HEK293 (cell line): ENCODE measurements at regions not wholly inside any gene's neighbourhood (a gene's known extent, or its start where the extent isn't known, plus 50 kb on each side); places are given as distances from the start of the nearest gene placed in this dataset.

Experiments
- KLF16 ChIP-seq: fragments of 450-650 bp; formaldehyde crosslinking; IDR thresholded peaks from 2 replicates; pipeline ENCODE4 v1.5.1; 2017; ENCODE audit warnings: missing biosample characterization, missing genetic modification characterization
- TCF7L2 ChIP-seq: IDR thresholded peaks from 2 replicates; pipeline ENCODE4 v1.6.1; 2011; ENCODE audit warnings: low read depth, mild to moderate bottlenecking, inconsistent platforms, low read length, moderate library complexity, borderline replicate concordance
- ZBTB17 ChIP-seq: fragments of 450-650 bp; formaldehyde crosslinking; IDR thresholded peaks from 2 replicates; pipeline ENCODE4 v1.5.1; 2016; ENCODE audit warnings: missing biosample characterization, missing genetic modification characterization
- ZEB2 ChIP-seq: fragments of 450-650 bp; formaldehyde crosslinking; IDR thresholded peaks from 2 replicates; pipeline ENCODE4 v1.5.1; 2016; ENCODE audit warnings: missing biosample characterization, missing genetic modification characterization
- ZFP37 ChIP-seq: fragments of 450-650 bp; formaldehyde crosslinking; IDR thresholded peaks from 2 replicates; pipeline ENCODE4 v1.5.1; 2016; ENCODE audit warnings: missing biosample characterization, missing genetic modification characterization
- ZNF132 ChIP-seq: fragments of 450-650 bp; formaldehyde crosslinking; IDR thresholded peaks from 2 replicates; pipeline ENCODE4 v1.5.1; 2017; ENCODE audit warnings: missing biosample characterization, missing genetic modification characterization, borderline replicate concordance
- ZNF274 ChIP-seq, 2 experiments: fragments of 200-500 bp in 1 of 2; fragments of 450-650 bp in 1 of 2; sonication (Bioruptor generic) in 1 of 2; formaldehyde crosslinking in 1 of 2; IDR thresholded peaks; 2 replicates each; pipeline versions ENCODE4 v1.5.1 to v1.6.1; 2014 to 2016; ENCODE audit warnings: borderline replicate concordance in 1 of 2, inconsistent platforms in 1 of 2, low read length in 1 of 2, missing biosample characterization in 1 of 2, missing genetic modification characterization in 1 of 2
- ZNF292 ChIP-seq: fragments of 450-650 bp; formaldehyde crosslinking; IDR thresholded peaks from 2 replicates; pipeline ENCODE4 v1.5.1; 2016; ENCODE audit warnings: low read depth, missing biosample characterization, missing genetic modification characterization, borderline replicate concordance
- ZNF510 ChIP-seq: fragments of 450-650 bp; formaldehyde crosslinking; IDR thresholded peaks from 2 replicates; pipeline ENCODE4 v1.5.1; 2018; ENCODE audit warnings: mild to moderate bottlenecking, missing genetic modification characterization, missing biosample characterization; ENCODE audit not compliant: insufficient replicate concordance
- TF ChIP-seq, protein P1 (sequence below): fragments of 450-650 bp; formaldehyde crosslinking; optimal IDR thresholded peaks from 2 replicates; pipeline ENCODE3; 2016; ENCODE audit warnings: missing biosample characterization, mild to moderate bottlenecking, missing genetic modification characterization
- TF ChIP-seq, protein P2 (sequence below): fragments of 450-650 bp; formaldehyde crosslinking; IDR thresholded peaks from 2 replicates; pipeline ENCODE4 v1.5.1; 2016; ENCODE audit warnings: missing biosample characterization, missing genetic modification characterization
- TF ChIP-seq, protein P3 (sequence below): fragments of 450-650 bp; formaldehyde crosslinking; IDR thresholded peaks from 2 replicates; pipeline ENCODE4 v1.5.1; 2016; ENCODE audit warnings: missing biosample characterization, missing genetic modification characterization
- TF ChIP-seq, protein P4 (sequence below): fragments of 450-650 bp; formaldehyde crosslinking; conservative IDR thresholded peaks from 2 replicates; pipeline ENCODE4 v1.5.1; 2016; ENCODE audit warnings: low read depth, missing biosample characterization, missing genetic modification characterization

DNA sequence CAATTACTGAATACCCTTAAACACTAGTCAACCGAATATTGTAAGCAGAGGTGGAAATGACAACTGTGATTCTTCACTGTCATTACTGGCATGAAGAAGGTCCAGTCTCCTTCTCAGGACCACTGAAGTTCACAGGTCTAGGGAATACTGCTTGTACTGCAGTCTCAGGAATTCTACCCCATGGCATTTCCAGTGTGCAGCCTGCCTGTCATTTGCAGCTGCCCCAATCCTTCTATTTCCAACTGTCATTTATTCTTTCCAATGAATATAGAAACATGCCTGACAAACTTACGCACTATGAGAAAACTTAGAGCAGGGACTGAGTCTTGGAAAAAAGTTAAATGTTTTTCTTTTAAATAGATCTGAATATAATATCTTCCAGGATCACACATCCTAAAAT lies 308.0 kb upstream of the THBS1 start:
- TF ChIP-seq, protein P1, sequence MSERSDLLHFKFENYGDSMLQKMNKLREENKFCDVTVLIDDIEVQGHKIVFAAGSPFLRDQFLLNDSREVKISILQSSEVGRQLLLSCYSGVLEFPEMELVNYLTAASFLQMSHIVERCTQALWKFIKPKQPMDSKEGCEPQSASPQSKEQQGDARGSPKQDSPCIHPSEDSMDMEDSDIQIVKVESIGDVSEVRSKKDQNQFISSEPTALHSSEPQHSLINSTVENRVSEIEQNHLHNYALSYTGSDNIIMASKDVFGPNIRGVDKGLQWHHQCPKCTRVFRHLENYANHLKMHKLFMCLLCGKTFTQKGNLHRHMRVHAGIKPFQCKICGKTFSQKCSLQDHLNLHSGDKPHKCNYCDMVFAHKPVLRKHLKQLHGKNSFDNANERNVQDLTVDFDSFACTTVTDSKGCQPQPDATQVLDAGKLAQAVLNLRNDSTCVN (tag by site-specific recombination) = no peak
- TF ChIP-seq, protein P2, sequence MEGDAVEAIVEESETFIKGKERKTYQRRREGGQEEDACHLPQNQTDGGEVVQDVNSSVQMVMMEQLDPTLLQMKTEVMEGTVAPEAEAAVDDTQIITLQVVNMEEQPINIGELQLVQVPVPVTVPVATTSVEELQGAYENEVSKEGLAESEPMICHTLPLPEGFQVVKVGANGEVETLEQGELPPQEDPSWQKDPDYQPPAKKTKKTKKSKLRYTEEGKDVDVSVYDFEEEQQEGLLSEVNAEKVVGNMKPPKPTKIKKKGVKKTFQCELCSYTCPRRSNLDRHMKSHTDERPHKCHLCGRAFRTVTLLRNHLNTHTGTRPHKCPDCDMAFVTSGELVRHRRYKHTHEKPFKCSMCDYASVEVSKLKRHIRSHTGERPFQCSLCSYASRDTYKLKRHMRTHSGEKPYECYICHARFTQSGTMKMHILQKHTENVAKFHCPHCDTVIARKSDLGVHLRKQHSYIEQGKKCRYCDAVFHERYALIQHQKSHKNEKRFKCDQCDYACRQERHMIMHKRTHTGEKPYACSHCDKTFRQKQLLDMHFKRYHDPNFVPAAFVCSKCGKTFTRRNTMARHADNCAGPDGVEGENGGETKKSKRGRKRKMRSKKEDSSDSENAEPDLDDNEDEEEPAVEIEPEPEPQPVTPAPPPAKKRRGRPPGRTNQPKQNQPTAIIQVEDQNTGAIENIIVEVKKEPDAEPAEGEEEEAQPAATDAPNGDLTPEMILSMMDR (tag by site-specific recombination) = no peak
- TF ChIP-seq ZNF292 (tag by site-specific recombination) (no peak), KLF16 (tag by site-specific recombination) (no peak), ZBTB17 (tag by site-specific recombination) (no peak), ZNF510 (tag by site-specific recombination) (no peak), ZNF132 (tag by site-specific recombination) (no peak), ZFP37 (tag by site-specific recombination) (no peak), ZEB2 (no peak), ZNF274 (IDR thresholded peaks at IDR 0.05; ENCODE audit: low read length) (no peak), ZNF274 (tag by site-specific recombination; IDR thresholded peaks at IDR 0.05; ENCODE audit: borderline replicate concordance) (no peak), TCF7L2 (no peak)
- TF ChIP-seq, protein P3, sequence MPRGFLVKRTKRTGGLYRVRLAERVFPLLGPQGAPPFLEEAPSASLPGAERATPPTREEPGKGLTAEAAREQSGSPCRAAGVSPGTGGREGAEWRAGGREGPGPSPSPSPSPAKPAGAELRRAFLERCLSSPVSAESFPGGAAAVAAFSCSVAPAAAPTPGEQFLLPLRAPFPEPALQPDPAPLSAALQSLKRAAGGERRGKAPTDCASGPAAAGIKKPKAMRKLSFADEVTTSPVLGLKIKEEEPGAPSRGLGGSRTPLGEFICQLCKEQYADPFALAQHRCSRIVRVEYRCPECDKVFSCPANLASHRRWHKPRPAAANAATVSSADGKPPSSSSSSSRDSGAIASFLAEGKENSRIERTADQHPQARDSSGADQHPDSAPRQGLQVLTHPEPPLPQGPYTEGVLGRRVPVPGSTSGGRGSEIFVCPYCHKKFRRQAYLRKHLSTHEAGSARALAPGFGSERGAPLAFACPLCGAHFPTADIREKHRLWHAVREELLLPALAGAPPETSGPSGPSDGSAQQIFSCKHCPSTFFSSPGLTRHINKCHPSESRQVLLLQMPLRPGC (tag by site-specific recombination) = no peak
- TF ChIP-seq, protein P4, sequence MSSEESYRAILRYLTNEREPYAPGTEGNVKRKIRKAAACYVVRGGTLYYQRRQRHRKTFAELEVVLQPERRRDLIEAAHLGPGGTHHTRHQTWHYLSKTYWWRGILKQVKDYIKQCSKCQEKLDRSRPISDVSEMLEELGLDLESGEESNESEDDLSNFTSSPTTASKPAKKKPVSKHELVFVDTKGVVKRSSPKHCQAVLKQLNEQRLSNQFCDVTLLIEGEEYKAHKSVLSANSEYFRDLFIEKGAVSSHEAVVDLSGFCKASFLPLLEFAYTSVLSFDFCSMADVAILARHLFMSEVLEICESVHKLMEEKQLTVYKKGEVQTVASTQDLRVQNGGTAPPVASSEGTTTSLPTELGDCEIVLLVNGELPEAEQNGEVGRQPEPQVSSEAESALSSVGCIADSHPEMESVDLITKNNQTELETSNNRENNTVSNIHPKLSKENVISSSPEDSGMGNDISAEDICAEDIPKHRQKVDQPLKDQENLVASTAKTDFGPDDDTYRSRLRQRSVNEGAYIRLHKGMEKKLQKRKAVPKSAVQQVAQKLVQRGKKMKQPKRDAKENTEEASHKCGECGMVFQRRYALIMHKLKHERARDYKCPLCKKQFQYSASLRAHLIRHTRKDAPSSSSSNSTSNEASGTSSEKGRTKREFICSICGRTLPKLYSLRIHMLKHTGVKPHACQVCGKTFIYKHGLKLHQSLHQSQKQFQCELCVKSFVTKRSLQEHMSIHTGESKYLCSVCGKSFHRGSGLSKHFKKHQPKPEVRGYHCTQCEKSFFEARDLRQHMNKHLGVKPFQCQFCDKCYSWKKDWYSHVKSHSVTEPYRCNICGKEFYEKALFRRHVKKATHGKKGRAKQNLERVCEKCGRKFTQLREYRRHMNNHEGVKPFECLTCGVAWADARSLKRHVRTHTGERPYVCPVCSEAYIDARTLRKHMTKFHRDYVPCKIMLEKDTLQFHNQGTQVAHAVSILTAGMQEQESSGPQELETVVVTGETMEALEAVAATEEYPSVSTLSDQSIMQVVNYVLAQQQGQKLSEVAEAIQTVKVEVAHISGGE (tag by site-specific recombination) = no peak
